ENCODE measurements at regions not wholly inside any gene's neighbourhood (a gene's known extent, or its start where the extent isn't known, plus 50 kb on each side); places are given as distances from the start of the nearest gene placed in this dataset.

- TF ChIP-seq, protein P1, sequence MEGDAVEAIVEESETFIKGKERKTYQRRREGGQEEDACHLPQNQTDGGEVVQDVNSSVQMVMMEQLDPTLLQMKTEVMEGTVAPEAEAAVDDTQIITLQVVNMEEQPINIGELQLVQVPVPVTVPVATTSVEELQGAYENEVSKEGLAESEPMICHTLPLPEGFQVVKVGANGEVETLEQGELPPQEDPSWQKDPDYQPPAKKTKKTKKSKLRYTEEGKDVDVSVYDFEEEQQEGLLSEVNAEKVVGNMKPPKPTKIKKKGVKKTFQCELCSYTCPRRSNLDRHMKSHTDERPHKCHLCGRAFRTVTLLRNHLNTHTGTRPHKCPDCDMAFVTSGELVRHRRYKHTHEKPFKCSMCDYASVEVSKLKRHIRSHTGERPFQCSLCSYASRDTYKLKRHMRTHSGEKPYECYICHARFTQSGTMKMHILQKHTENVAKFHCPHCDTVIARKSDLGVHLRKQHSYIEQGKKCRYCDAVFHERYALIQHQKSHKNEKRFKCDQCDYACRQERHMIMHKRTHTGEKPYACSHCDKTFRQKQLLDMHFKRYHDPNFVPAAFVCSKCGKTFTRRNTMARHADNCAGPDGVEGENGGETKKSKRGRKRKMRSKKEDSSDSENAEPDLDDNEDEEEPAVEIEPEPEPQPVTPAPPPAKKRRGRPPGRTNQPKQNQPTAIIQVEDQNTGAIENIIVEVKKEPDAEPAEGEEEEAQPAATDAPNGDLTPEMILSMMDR (IDR thresholded peaks at IDR 0.05), result no peak
- no peak for TF ChIP-seq POLR2AphosphoS5 (IDR thresholded peaks at IDR 0.05)
Measured at GRCh38 chr9:22808876-22809275, 362.3 kb downstream of the DMRTA1 start.

Measured in esophagus muscularis mucosa (tissue), 3 donors.